ENCODE measurements at regions not wholly inside any gene's neighbourhood (a gene's known extent, or its start where the extent isn't known, plus 50 kb on each side); places are given as distances from the start of the nearest gene placed in this dataset.

DNA sequence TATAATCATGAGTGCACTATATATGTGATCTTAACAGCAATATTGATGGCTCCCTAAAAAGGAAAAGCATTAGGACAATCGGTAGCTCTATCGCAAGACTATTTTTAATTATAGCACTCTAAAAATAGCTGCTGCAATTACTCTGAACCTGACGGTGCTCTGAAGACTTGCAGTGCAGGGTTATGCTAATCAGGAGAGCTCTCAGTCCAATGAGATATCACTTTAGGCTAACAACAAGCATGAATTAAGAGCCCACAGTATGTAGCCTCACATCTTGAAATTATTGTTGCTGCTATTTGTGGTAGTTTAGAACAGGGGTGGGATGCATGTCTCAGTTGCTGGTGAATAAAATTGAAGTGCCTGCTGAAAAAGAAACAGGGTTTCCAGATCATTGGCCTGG, 515.8 kb upstream of the AKR1E2 start:
- TF ChIP-seq CTCF (IDR thresholded peaks at IDR 0.05) (no peak), EZH2 (IDR thresholded peaks at IDR 0.05; ENCODE audit: borderline replicate concordance, insufficient read depth, low read depth, low read length, poor library complexity, severe bottlenecking) (no peak)

All from B cell (primary cell).